ENCODE measurements at regions not wholly inside any gene's neighbourhood (a gene's known extent, or its start where the extent isn't known, plus 50 kb on each side); places are given as distances from the start of the nearest gene placed in this dataset.

- no peak for TF ChIP-seq CTCF (IDR thresholded peaks at IDR 0.05)
- TF ChIP-seq POLR2A (IDR thresholded peaks at IDR 0.05): no peak
- intact Hi-C loops (cut with DNase I; ENCODE audit: low total_unique reads): no loop called here
- H3K9me3 ChIP-seq: no peaks in the 10 kb centered on the region
- DNase-seq: no peak
- H3K27me3 ChIP-seq: no peaks in the 10 kb centered on the region
- no peak overlapping the region for H3K4me3 ChIP-seq
- no peaks in the 10 kb centered on the region for H3K36me3 ChIP-seq
- no peaks in the 10 kb centered on the region for H3K4me1 ChIP-seq
- H3K27ac ChIP-seq: no peak overlapping the region
These were observed 164.4 kb downstream of the SH2D4B start for GRCh38 chr10:80702143-80702542.

- intact Hi-C loops (cut with DNase I; ENCODE audit: low total_unique reads): no loop called here
- H3K27ac ChIP-seq: no peak overlapping the region
- TF ChIP-seq CTCF (IDR thresholded peaks at IDR 0.05) (no peak), POLR2A (IDR thresholded peaks at IDR 0.05) (no peak)
- no peaks in the 10 kb centered on the region for H3K36me3 ChIP-seq
- H3K9me3 ChIP-seq: no peaks in the 10 kb centered on the region
- no peaks in the 10 kb centered on the region for H3K4me1 ChIP-seq
- DNase-seq: no peak
- H3K4me3 ChIP-seq: no peak overlapping the region
- no peaks in the 10 kb centered on the region for H3K27me3 ChIP-seq
These were observed 168.2 kb downstream of the SH2D4B start for GRCh38 chr10:80705899-80706298.

GRCh38 chr10:80708185-80708584 lies 170.5 kb downstream of the SH2D4B start:
- no peak for TF ChIP-seq POLR2A (IDR thresholded peaks at IDR 0.05)
- TF ChIP-seq CTCF (IDR thresholded peaks at IDR 0.05): no peak
- no peak for DNase-seq
- intact Hi-C loops (cut with DNase I; ENCODE audit: low total_unique reads): no loop called here
- Histone ChIP-seq H3K4me3 (no peak overlapping the region), H3K36me3 (no peaks in the 10 kb centered on the region), H3K27ac (no peak overlapping the region), H3K27me3 (no peaks in the 10 kb centered on the region), H3K9me3 (no peaks in the 10 kb centered on the region), H3K4me1 (no peaks in the 10 kb centered on the region)

GRCh38 chr10:80708808-80709207 lies 171.1 kb downstream of the SH2D4B start:
- Histone ChIP-seq H3K9me3 (no peaks in the 10 kb centered on the region), H3K4me3 (no peak overlapping the region), H3K27ac (no peak overlapping the region), H3K27me3 (no peaks in the 10 kb centered on the region), H3K36me3 (no peaks in the 10 kb centered on the region), H3K4me1 (no peaks in the 10 kb centered on the region)
- intact Hi-C loops (cut with DNase I; ENCODE audit: low total_unique reads): no loop called here
- TF ChIP-seq POLR2A (IDR thresholded peaks at IDR 0.05): no peak
- TF ChIP-seq CTCF (IDR thresholded peaks at IDR 0.05): no peak
- no peak for DNase-seq

GRCh38 chr10:80709866-80710265 lies 172.2 kb downstream of the SH2D4B start:
- no peaks in the 10 kb centered on the region for H3K36me3 ChIP-seq
- no peak for DNase-seq
- H3K4me3 ChIP-seq: no peak overlapping the region
- H3K27ac ChIP-seq: no peak overlapping the region
- intact Hi-C loops (cut with DNase I; ENCODE audit: low total_unique reads): no loop called here
- no peak for TF ChIP-seq POLR2A (IDR thresholded peaks at IDR 0.05)
- no peak for TF ChIP-seq CTCF (IDR thresholded peaks at IDR 0.05)
- no peaks in the 10 kb centered on the region for H3K4me1 ChIP-seq
- H3K9me3 ChIP-seq: no peaks in the 10 kb centered on the region
- H3K27me3 ChIP-seq: no peaks in the 10 kb centered on the region

All from uterus (tissue), 3 donors.